OCI-LY1 (cell line): ENCODE measurements at regions not wholly inside any gene's neighbourhood (a gene's known extent, or its start where the extent isn't known, plus 50 kb on each side); places are given as distances from the start of the nearest gene placed in this dataset.

ENCODE experiments used
- H2AFZ ChIP-seq: fragments of 200-600 bp; sonication (generic), shearing (Covaris generic); 2 replicates; pipeline ENCODE4 v1.6.0; 2014; ENCODE audit warnings: antibody characterized with exemption, mild to moderate bottlenecking, low read length
- H3F3A ChIP-seq: fragments of 200-600 bp; sonication (generic), shearing (Covaris generic); 2 replicates; pipeline ENCODE4 v1.6.0; 2014; ENCODE audit warnings: mild to moderate bottlenecking, antibody characterized with exemption, low read length, moderate library complexity; ENCODE audit not compliant: insufficient read depth
- H3K27ac ChIP-seq: fragments of 200-600 bp; sonication (generic); 2 replicates; pipeline ENCODE4 v1.5.1; 2014; ENCODE audit warnings: low read length, mixed run types, mild to moderate bottlenecking, low read depth; ENCODE audit not compliant: poor library complexity, severe bottlenecking
- H3K27me3 ChIP-seq: fragments of 200-600 bp; sonication (generic); 2 replicates; pipeline ENCODE4 v1.6.0; 2014; ENCODE audit warnings: antibody characterized with exemption, mild to moderate bottlenecking, low read length, moderate library complexity; ENCODE audit not compliant: insufficient read depth
- H3K36me3 ChIP-seq: fragments of 200-600 bp; sonication (generic); 2 replicates; pipeline ENCODE4 v1.6.1; 2014; ENCODE audit warnings: mild to moderate bottlenecking, antibody characterized with exemption, low read length, moderate library complexity, mixed read lengths; ENCODE audit not compliant: insufficient read depth
- H3K4me1 ChIP-seq: fragments of 200-600 bp; sonication (generic); 2 replicates; pipeline ENCODE4 v1.5.1; 2014; ENCODE audit warnings: mild to moderate bottlenecking, low read length, moderate library complexity; ENCODE audit not compliant: insufficient read depth, severe bottlenecking
- H3K4me2 ChIP-seq: fragments of 200-600 bp; sonication (generic), shearing (Covaris generic); 2 replicates; pipeline ENCODE4 v1.6.1; 2014; ENCODE audit warnings: low read length
- H3K4me3 ChIP-seq: fragments of 200-600 bp; sonication (generic); 2 replicates; pipeline ENCODE4 v1.5.1; 2014; ENCODE audit warnings: low read length, low read depth, mild to moderate bottlenecking, mixed read lengths; ENCODE audit not compliant: poor library complexity, severe bottlenecking
- H3K79me2 ChIP-seq: fragments of 200-600 bp; shearing (Covaris generic); 2 replicates; pipeline ENCODE4 v1.6.1; 2016; ENCODE audit warnings: mixed run types, low read length, mixed read lengths; ENCODE audit not compliant: insufficient read depth
- H3K9ac ChIP-seq: fragments of 200-600 bp; sonication (generic), shearing (Covaris generic); 2 replicates; pipeline ENCODE4 v1.6.1; 2014; ENCODE audit warnings: mild to moderate bottlenecking, low read length, mixed read lengths
- H3K9me2 ChIP-seq: fragments of 200-600 bp; sonication (generic), shearing (Covaris generic); 2 replicates; pipeline ENCODE4 v1.6.1; 2014; ENCODE audit warnings: low read depth, mild to moderate bottlenecking, low read length, mixed read lengths
- H3K9me3 ChIP-seq: fragments of 200-600 bp; shearing (Covaris generic); 2 replicates; pipeline ENCODE4 v1.6.1; 2014; ENCODE audit warnings: low read length, mixed read lengths
- H4K20me1 ChIP-seq: fragments of 200-600 bp; sonication (generic), shearing (Covaris generic); 2 replicates; pipeline ENCODE4 v1.6.0; 2016; ENCODE audit warnings: mild to moderate bottlenecking, low read length; ENCODE audit not compliant: insufficient read depth
- CTCF ChIP-seq: fragments of 200-600 bp; sonication (generic), shearing (Covaris generic); IDR thresholded peaks from 2 replicates; pipeline ENCODE4 v1.5.1; 2017; ENCODE audit warnings: mild to moderate bottlenecking, antibody characterized with exemption, low read length, moderate library complexity, mixed read lengths
- EZH2 ChIP-seq: fragments of 200-600 bp; sonication (generic), shearing (Covaris generic); IDR thresholded peaks from 2 replicates; pipeline ENCODE4 v1.8.0; 2017; ENCODE audit warnings: borderline replicate concordance, mixed run types, mild to moderate bottlenecking, antibody characterized with exemption, low read length, moderate library complexity, mixed read lengths

- no peaks in the 10 kb centered on the region for H3K36me3 ChIP-seq
- H3K9me3 ChIP-seq: no peaks in the 10 kb centered on the region
- TF ChIP-seq EZH2 (no peak), CTCF (no peak)
These were observed 630.5 kb upstream of the TMPRSS15 start for GRCh38 chr21:19034041-19034440.

DNA sequence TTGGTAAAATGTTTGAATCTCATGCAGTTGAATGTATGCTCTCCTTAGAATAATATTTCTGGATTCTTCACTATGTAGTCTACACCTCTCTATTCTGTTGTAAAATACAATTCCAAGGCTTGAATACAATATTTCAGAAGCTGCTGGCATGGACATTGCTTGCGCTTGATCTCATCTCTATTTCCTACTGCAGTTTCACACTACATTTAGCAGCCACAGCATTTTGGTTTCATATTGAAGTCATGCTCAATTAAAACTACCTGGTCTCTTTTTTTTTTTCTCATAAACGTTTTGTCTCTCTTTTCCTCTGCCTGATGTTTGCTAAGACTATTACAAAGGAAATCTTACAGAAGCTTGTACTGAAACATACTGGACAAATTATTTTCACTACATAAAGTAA is 631.0 kb upstream of the TMPRSS15 start:
- H3K9ac ChIP-seq: no peak overlapping the region
- no peak overlapping the region for H3K27ac ChIP-seq
- no peak overlapping the region for H3K4me2 ChIP-seq
- no peak overlapping the region for H2AFZ ChIP-seq
- no peaks in the 10 kb centered on the region for H3K9me3 ChIP-seq
- no peaks in the 10 kb centered on the region for H3K36me3 ChIP-seq
- TF ChIP-seq CTCF (no peak), EZH2 (no peak)
- no peak overlapping the region for H3K4me3 ChIP-seq
- no peaks in the 10 kb centered on the region for H3K27me3 ChIP-seq
- H3K79me2 ChIP-seq: no peaks in the 10 kb centered on the region
- H3K9me2 ChIP-seq: no peaks in the 10 kb centered on the region
- no peaks in the 10 kb centered on the region for H3K4me1 ChIP-seq
- no peaks in the 10 kb centered on the region for H4K20me1 ChIP-seq
- H3F3A ChIP-seq: no peaks in the 10 kb centered on the region

More at GRCh38 chr21:19034041-19034440, 630.5 kb upstream of the TMPRSS15 start:
- no peak overlapping the region for H3K27ac ChIP-seq
- H3K27me3 ChIP-seq: no peaks in the 10 kb centered on the region
- no peaks in the 10 kb centered on the region for H3K79me2 ChIP-seq
- H3K9ac ChIP-seq: no peak overlapping the region
- H3K4me1 ChIP-seq: no peaks in the 10 kb centered on the region
- H3K4me2 ChIP-seq: no peak overlapping the region
- H3F3A ChIP-seq: no peaks in the 10 kb centered on the region
- H4K20me1 ChIP-seq: no peaks in the 10 kb centered on the region
- no peak overlapping the region for H2AFZ ChIP-seq
- no peak overlapping the region for H3K4me3 ChIP-seq
- no peaks in the 10 kb centered on the region for H3K9me2 ChIP-seq

- Histone ChIP-seq H3K4me2 (no peak overlapping the region), H3K27me3 (no peaks in the 10 kb centered on the region), H3F3A (no peaks in the 10 kb centered on the region), H3K9me2 (no peaks in the 10 kb centered on the region), H3K4me3 (no peak overlapping the region), H3K4me1 (no peaks in the 10 kb centered on the region), H3K27ac (no peak overlapping the region), H3K9me3 (no peaks in the 10 kb centered on the region), H3K79me2 (no peaks in the 10 kb centered on the region), H2AFZ (no peak overlapping the region), H4K20me1 (no peaks in the 10 kb centered on the region), H3K9ac (no peak overlapping the region), H3K36me3 (no peaks in the 10 kb centered on the region)
- TF ChIP-seq CTCF: no peak
- no peak for TF ChIP-seq EZH2
These were observed 642.3 kb upstream of the TMPRSS15 start for GRCh38 chr21:19045876-19046275.
